Muscle of arm (tissue), 1 donor: ENCODE measurements at regions not wholly inside any gene's neighbourhood (a gene's known extent, or its start where the extent isn't known, plus 50 kb on each side); places are given as distances from the start of the nearest gene placed in this dataset.

Experiments
- DNase-seq: peaks from one replicate; pipeline ENCODE4 v3.0.0-alpha.2; 2013

DNA sequence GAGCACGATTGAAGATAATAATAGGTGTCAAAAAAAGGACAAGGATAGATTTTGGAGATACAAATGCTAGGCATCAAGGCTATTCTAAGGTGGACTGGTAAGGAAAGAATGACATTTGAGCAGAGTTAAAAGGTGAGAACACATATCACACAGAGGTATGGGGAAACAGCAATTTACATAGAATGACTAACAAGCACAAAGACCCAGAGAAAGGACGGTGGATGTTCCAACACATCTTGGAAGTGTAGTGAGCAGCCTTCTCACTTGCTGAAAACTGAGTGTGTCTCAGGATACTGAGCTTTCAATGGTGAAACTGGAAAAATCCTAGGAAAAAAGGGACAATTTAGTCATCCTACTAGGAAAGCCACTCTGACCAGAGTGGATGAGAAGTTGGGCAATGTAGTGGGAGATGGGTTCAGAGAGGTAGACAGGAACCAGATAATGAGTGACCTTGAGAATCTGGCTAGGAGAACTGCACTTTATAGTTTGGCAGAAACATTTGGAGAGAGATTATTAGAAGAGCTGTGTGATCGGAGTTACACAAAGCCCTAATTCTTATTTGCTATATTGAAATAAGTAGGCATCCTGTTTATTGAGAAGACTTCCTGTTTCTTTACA is 706.0 kb downstream of the KCNA4 start:
- no peak for DNase-seq

DNA sequence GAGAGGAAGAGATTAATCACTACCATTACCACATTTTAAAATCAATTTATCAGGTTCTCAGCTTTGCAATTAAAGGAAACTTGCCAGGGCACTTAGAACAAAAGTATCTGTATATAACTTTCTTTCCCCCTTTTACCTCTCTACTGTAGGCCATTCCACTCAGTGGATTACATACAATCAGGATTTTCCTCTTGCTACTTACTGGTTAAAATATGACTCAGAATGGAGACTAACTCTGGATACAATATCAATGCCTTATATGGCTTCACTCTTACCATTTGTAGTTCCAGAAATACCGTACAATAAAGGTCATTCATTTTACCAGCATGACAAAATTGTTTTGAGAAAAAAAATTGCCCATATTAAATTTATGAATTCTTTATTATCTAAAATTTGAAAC is 706.8 kb downstream of the KCNA4 start:
- DNase-seq: no peak

DNA sequence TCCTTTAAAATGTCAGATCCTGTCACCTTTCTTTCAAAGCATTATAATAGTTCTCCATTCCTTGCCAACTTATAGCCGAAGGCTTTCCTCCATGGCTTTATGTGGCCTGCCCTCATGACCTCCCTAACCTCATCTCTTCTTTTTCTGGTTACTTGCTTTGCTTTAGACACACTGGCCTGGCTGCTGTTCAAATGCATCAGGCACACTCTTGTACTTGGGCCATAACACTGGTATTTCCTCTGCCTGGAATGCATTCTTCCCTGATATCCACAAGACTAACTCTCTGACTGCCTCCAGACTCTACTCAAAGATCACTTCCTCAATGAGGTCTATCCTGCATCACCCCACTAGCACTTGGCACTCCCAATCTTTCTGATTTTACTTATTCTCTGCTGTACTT is 710.3 kb downstream of the KCNA4 start:
- DNase-seq: no peak

DNA sequence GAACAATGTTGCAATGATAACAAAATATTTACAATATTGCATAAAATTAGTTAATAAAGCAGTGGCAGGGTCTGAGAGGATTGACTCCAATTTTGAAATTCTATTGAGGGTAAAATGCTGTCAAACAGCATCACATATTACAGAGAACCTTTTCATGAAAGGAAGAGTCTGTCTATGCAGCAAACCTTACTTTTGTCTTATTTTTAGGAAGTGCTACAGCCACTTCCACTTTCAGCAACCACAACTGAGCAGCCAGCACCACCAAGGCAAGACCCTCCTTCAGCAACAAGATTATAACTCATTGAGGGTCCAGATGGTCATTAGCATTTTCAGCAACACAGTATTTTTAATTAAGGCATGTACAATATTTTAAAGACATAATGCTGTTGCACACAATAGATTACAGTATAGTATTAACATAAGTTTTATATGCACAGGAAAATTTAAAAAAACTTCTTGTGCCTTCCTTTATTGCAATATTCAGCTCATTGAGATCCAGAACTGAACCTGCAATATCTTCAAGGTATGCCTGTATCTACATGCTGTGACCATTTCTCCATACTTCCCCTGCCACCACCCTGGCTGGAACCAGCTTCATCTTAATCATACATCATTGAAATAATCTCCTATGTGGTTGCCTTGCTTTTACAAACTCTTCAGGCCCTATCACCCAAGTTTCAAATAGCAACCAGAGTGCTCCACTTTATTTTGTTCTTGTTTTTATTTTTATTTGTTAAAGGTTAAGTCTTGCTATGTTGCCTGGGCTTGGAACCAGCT is 711.2 kb downstream of the KCNA4 start:
- DNase-seq: no peak

DNA sequence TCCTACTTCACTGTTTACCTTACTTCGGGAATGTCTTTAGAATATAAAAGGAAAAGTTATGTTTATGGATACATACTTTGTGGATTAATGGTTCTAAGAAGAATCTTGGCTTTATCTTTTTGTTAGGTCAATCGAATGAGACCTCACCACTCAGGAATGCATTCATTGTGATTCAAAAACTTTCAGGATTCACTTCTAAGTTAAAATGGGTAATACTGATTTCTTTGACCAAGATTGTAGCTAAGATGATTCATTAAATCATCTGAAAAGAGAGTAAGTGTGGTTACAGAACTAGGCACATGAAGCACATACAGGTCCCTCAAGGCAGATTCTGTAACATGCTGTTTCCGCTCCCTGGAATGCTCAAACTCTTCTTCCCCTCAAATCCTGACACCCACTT is 716.4 kb downstream of the KCNA4 start:
- DNase-seq: no peak

DNA sequence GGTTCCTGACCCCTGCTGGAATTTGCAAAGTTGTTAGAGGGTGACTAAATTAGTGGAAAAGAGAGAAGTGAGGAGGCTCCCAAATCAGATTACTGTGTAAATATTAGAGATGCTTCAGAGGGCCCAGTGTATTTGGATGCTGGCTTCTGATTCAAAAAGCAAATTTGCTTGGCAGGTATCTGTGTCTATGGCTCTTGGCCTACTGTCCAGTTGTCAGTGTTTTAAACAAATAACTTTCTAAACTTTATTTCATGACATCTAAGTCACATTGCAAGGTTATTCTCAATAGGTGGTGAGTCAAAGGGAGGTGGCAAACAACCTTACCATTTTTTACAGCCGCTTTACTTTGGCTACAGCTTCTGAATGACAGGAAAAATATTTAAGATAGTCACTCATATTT is 720.1 kb downstream of the KCNA4 start:
- no peak for DNase-seq

DNA sequence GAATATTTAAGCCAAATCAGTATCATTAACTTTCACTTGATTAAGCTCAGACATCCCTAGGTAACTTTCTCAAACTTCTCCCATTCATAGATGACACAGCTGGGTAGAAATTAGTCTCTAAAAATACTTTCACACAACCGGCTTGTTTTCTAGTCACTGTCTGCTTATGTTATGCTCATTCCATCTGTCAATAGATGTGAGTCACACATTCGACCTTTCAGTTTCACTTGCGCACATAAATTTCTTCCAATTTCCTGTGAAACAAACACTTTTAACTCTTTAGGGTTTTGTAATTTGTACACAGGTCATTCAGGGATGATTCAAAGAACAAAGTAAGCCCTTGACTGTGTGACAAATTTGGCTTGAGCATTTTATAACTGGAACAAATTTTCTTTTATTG is 723.0 kb downstream of the KCNA4 start:
- no peak for DNase-seq

DNA sequence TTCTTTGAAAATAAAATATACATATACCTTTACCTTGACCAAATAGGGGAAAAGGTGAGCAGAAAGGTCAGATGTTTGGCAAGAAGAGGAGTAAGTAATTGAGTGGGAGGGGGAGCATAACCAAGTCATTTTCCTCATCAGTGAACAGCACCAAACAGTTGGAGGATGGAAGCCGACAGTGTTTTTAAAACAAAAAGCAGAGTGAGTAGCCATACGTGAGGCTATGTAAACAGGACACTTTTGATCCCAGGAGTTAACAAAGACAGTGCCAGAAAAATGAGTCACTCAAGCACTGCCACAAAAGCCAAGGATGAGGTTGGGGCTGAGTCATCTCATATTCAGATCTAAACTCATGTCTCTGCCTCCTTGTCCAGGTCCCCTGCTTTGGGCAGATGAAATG is 734.7 kb downstream of the KCNA4 start:
- DNase-seq: no peak

DNA sequence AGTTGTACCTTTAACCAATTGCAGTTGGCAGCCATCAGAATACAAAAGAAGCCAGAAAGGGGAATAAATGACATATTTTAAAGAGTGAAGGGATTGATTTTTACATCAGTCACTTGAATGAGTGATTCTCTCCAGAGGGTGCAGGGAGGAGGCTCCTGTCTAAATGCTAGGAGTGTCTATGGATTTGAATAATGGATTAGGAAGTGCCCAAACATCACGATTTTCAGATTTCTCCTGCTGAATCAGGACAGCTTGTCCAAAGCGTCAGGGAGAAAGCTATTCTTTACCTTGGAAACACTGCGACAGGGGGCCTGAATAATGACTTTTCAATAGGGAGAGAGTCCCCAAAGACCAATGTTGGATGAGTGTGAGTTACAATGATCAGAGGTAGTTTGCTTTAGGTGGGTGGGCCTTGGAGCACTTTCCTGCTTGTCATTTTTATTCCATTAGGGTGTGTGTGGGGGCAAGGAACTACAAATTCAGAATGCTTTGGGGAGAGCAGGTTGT is 735.5 kb downstream of the KCNA4 start:
- DNase-seq: no peak

DNA sequence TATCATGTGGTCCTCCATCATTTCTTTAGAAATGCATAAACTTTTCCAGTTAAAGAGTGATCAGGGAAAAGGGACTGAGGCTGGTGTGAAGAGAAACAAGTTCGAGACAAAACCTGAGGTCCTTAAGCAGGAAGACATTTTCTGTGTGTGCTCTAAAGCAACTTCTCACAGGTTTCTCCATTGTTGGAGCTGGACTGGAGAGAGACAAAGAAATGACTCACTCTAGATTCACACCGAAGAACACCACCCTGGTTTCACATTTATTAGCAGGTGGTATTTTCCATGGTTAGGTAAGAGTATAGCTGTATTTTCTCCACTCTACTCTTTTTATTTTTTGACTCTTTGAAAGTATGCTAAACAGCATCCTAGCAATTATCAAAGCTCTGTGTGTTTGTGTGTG is 736.4 kb downstream of the KCNA4 start:
- DNase-seq: no peak

DNA sequence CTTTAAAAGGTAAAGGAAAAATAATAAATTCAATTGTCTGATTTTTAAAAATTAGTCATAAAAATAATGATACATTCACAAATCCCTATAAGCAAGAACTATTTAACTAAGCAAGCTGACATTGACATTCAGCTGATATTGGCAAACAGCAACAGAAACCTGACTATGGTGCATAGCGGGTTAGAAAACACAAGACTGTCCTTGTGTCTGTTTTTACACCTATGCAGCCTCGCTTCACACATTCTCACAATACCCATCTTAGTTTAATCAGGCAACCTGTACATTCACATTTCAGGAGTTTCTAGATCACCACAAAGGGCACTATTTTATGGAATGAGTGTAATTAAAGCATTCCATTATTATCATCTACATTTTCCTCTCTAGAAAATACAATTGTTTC is 737.1 kb downstream of the KCNA4 start:
- no peak for DNase-seq

DNA sequence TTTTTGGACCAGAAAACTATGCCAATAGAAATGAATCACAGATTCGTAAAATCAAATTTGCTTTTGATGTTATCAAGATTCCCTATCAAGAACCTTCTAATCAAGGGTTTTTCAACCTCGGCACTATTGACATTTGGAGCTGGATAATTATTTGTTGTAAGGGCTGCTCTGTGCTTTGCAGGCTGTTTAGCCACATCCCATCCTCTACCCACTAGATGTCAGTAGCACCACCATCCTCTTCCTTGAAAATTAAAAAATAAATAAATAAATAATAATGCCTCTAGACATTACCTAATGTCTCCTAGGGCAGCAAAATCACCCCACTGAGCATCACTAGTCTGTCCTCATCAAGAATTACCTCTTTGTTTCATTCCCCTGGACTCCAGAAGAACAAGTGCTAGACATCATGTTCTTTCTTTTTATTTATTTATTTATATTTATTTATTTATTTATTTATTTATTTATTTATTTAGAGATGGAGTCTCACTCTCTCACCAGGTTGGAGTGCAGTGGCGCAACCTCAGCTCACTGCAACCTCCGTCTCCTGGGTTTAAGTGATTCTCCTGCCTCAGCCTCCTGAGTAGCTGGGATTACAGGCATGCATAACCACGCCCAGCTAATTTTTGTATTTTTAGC is 744.7 kb downstream of the KCNA4 start:
- no peak for DNase-seq

DNA sequence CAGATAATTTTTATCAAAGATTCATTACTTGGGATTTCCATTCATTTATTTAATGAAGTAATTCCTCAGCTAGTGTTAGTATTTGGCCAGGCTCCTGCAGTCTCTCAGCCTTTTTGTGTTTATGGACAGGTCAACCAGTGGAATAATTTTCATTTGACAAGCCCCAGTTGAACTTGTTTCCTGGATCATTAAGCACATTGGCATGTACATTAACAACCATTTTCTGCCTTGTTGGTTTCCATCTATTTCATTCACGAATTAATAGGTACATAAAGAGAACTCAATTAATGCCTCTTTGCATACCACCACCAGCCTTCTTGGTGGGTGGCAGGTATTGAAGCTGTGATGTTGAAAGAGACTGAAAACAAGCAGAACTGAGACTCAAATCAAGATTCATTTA is 745.2 kb downstream of the KCNA4 start:
- no peak for DNase-seq

DNA sequence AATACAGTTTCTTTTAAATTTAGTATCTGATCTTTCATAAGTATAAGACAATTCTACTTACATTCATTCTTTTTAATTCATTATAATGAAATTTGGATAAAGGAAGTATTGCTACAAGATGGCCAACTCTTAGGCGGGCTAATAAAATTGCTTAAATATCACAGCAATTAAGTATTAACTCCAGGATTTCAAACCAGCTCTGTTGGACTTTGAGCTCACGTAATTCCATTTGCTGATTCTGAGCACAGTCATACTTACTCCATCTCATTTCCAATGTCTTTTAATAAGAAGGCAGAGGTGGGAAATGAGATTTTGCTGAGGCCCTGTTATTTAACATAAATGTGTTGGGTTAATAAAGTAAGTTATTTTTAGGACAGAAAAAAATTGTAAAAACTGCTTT is 748.1 kb downstream of the KCNA4 start:
- DNase-seq: no peak

DNA sequence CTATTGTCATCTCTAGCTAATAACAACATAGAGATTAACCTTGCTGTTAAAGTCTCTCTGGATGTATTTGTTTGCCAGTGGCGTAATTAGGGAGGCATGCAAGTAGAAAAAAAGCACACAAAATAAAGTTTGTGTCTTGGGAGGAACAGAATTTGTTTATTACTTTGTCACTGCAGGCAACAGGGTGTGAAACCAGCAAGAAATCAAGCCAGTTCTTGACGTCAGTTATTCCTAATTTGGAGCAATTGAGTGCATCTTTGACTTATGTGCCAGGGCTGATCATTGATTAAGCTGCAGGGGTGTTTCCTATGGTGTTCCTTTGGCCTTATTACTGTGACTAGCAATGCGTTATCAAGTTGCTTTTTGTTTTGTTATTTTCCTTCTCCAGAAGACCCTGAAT is 751.0 kb downstream of the KCNA4 start:
- no peak for DNase-seq

DNA sequence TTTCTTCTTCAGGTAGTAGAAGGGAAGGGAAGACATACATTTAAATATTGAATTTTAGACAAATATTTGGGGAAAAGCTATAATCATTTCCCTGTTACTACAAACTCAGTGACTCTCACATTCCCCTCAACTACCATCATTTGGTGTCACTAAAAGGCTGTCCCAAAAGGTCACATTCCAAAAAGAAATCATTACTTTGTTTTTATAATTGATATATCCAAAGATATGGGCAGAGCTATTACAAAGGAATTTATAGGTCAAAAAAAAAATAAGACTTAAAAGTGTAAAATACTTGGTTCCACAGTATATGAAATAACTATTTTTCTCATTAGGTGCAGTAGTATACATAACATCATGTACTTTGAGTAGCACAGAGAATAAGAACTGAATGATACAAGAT is 751.4 kb downstream of the KCNA4 start:
- DNase-seq: no peak

DNA sequence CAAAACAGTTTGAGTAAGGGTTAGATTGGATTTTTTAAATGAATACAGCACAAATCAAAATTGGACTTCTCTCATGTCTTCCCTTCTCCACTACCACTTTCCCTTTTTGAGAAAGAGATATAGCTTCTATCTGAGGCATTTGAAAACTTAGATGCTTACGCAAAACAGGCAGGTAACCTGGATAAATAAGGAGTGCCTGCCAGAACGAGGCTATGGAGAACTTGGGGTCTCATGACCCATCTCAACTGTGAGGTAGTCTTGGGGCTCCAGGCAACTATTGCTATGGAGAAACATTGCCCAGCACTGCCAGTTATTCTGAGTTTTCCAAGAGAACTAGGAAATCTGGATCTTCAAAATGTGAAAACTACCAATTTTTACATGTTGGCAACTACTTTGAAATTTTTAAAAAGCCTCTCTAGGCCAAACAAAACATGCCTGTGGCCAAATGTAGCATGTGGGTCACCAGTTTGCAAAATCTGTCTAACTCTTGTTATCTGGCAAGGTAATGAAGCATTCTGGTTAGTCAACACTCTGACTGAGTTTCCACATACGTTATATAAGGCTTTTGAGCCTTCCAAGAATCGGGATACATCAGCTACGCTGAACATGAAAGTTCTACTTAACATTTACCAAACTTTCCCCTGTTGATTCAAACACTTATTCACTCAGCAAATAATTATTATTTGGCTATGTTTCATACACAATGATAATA is 752.7 kb downstream of the KCNA4 start:
- DNase-seq: no peak

DNA sequence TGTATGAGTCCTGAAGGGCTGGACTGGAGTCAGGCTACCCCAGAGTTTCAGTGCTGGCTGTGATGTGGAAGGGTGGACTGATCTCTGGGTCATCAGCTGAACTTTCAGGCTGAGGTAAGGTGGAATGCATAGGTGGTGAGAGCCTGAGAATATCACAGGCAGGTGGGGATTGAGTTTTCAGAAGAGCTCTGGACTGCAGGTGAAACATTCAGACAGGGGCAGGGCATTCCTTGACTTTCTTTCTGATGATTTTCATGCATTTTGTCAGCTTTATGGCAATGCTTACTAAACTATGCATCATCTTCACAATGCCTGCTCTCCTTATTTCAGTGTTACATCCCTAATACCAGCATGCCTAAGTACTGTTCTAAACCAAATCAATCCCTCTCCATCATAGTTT is 755.0 kb downstream of the KCNA4 start:
- no peak for DNase-seq

DNA sequence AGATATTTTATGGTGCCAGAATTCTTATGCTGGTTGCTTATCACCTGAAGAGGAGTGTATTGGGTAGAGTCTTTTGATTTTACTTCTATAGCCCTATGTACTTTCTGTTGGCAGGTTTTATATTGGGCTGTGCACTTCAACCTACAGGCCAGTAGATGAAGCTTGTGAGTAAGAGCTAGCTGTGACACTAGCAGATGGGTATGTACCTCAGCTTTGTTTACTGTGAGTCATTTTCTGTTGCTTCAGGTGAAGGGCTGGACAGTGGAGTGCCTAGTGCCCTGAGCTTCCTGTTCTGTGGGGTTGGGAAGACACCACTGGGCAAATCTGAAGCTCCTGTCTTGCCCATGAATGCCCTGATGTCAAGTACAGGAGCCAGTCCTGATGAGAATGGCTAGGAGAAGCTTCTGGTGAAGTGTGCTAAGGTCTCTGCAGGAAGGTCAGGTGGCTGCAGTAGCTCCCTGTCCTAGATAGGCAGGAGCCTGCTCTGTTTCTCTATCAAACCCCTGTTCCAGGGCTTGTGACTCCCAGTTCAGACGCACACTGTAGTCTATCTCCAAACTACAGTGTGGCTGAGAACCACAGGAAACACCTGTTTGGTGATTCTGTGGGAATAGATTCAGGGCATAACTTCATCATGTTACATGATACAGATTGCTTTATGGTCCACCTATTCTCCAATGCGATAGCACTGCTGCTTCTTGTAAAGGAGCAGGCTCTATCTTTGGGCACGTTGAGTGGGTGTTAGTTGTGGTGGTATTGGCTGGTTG is 755.7 kb downstream of the KCNA4 start:
- no peak for DNase-seq

DNA sequence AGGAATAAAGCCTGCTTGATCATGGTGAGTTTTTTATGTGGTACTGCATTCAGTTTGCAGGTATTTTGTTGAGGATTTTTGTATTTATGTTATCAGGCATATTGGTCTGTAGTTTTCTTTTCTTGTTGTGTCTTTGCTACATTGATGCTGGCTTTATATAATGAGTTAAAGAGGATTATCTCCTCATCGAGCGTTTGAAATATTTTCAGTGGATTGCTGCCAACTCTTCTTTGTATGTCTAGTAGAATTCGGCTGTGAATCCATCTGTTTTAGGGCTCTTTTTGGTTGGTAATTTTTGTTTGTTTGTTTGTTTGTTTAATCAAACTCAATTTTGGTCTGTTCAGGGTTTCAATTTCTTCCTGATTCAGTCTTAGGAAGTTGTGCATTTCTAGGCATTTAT is 758.4 kb downstream of the KCNA4 start:
- DNase-seq: no peak

DNA sequence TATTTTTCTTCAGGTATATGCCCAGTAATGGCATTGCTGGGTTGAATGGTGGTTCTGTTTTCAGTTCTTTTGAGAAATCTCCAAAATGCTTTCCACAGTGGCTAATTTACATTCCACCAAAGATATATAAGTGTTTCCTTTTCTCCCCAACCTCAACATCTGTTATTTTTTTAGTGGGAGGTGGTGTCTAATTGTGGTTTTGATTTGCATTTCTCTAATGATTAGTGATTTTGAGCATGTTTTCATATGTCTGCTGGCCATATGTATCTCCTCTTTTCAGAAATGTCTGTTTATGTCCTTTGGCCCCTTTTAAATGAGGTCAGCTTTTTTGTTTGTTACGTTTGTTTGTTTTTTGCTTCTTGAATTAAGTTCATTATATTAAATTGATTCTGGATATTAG is 760.2 kb downstream of the KCNA4 start:
- no peak for DNase-seq

DNA sequence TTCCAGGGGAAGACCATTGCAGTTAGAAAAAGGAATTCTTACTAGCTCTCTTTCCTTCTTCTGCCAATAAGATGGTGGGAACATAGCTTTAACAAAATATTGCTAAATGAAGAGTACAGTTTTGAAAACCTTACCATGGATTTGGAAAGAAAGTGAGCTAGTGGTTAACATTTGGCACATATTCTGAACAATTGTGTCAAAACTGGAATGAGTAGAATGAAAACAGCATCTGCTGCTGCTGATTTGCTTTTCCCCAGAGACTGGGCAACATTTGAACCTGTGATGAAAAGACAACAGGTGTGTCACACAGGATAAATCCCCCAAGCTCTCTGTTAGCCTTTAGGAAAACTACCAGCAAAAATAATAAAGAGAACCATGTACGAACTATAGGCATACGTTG is 761.4 kb downstream of the KCNA4 start:
- no peak for DNase-seq
